ENCODE measurements at regions not wholly inside any gene's neighbourhood (a gene's known extent, or its start where the extent isn't known, plus 50 kb on each side); places are given as distances from the start of the nearest gene placed in this dataset.

GRCh38 chr4:3656416-3657356 lies 109.5 kb upstream of the ADRA2C start:
- no peak overlapping the region for H3K4me3 ChIP-seq (ENCODE audit: low read length)
- H3K36me3 Mint-ChIP-seq (ENCODE audit: low read depth), result no peaks in the 10 kb centered on the region
- no peak overlapping the region for H3K9ac ChIP-seq (ENCODE audit: extremely low read depth, low read length, poor library complexity, severe bottlenecking)
- H3K9me3 Mint-ChIP-seq, result no peaks in the 10 kb centered on the region
- TF ChIP-seq CTCF (conservative IDR thresholded peaks at IDR 0.05), result no peak
- no peak overlapping the region for H3K4me3 Mint-ChIP-seq
- WGBS, 2 experiments (ENCODE audit: insufficient coverage in 1 of 2, insufficient read length in 1 of 2), result 77 to 85% methylated on average over 14 to 24 of the region's 24 CpGs
- DNase-seq, result no peak
- no peak overlapping the region for H3K27ac ChIP-seq (ENCODE audit: low read depth, low read length)
- H3K27ac Mint-ChIP-seq, result no peak overlapping the region
- H3K4me1 Mint-ChIP-seq, result no peaks in the 10 kb centered on the region
- H3K27me3 ChIP-seq (ENCODE audit: control insufficient read depth, insufficient read depth, low read length, poor library complexity, severe bottlenecking), result no peaks in the 10 kb centered on the region
- peaks cover 4% of the 10 kb centered on the region for H3K4me1 ChIP-seq (ENCODE audit: control insufficient read depth, insufficient read depth, low read length)
- no peaks in the 10 kb centered on the region for H3K9me3 ChIP-seq (ENCODE audit: control insufficient read depth, low read length)
- H3K27me3 Mint-ChIP-seq (ENCODE audit: insufficient read depth), result no peaks in the 10 kb centered on the region
- no peaks in the 10 kb centered on the region for H3K36me3 ChIP-seq (ENCODE audit: control insufficient read depth, insufficient read depth, low read length)

GRCh38 chr4:3655963-3656362 lies 110.2 kb upstream of the ADRA2C start:
- H3K4me1 ChIP-seq (ENCODE audit: control insufficient read depth, insufficient read depth, low read length), result peaks cover 4% of the 10 kb centered on the region
- Mint-ChIP-seq H3K4me1 (no peaks in the 10 kb centered on the region), H3K36me3 (ENCODE audit: low read depth) (no peaks in the 10 kb centered on the region), H3K27ac (no peak overlapping the region), H3K27me3 (ENCODE audit: insufficient read depth) (no peaks in the 10 kb centered on the region), H3K9me3 (no peaks in the 10 kb centered on the region), H3K4me3 (no peak overlapping the region)
- TF ChIP-seq CTCF (conservative IDR thresholded peaks at IDR 0.05), result no peak
- H3K4me3 ChIP-seq (ENCODE audit: low read length), result no peak overlapping the region
- no peaks in the 10 kb centered on the region for H3K36me3 ChIP-seq (ENCODE audit: control insufficient read depth, insufficient read depth, low read length)
- DNase-seq, result peak; percentile 77
- H3K27me3 ChIP-seq (ENCODE audit: control insufficient read depth, insufficient read depth, low read length, poor library complexity, severe bottlenecking), result no peaks in the 10 kb centered on the region
- no peak overlapping the region for H3K27ac ChIP-seq (ENCODE audit: low read depth, low read length)
- no peaks in the 10 kb centered on the region for H3K9me3 ChIP-seq (ENCODE audit: control insufficient read depth, low read length)
- no peak overlapping the region for H3K9ac ChIP-seq (ENCODE audit: extremely low read depth, low read length, poor library complexity, severe bottlenecking)
- 79 to 82% methylated on average over 7 to 8 of the region's 8 CpGs for WGBS, 2 experiments (ENCODE audit: insufficient coverage in 1 of 2, insufficient read length in 1 of 2)

- no peaks in the 10 kb centered on the region for H3K27me3 ChIP-seq (ENCODE audit: control insufficient read depth, insufficient read depth, low read length, poor library complexity, severe bottlenecking)
- Mint-ChIP-seq H3K4me3 (no peak overlapping the region), H3K27me3 (ENCODE audit: insufficient read depth) (peaks cover under 1% of the 10 kb centered on the region), H3K27ac (no peak overlapping the region), H3K36me3 (ENCODE audit: low read depth) (no peaks in the 10 kb centered on the region), H3K9me3 (no peaks in the 10 kb centered on the region), H3K4me1 (no peaks in the 10 kb centered on the region)
- H3K9me3 ChIP-seq (ENCODE audit: control insufficient read depth, low read length), result no peaks in the 10 kb centered on the region
- no peak for DNase-seq
- no peak overlapping the region for H3K27ac ChIP-seq (ENCODE audit: low read depth, low read length)
- H3K4me1 ChIP-seq (ENCODE audit: control insufficient read depth, insufficient read depth, low read length), result peaks cover 4% of the 10 kb centered on the region
- no peaks in the 10 kb centered on the region for H3K36me3 ChIP-seq (ENCODE audit: control insufficient read depth, insufficient read depth, low read length)
- TF ChIP-seq CTCF (conservative IDR thresholded peaks at IDR 0.05), result no peak
- H3K9ac ChIP-seq (ENCODE audit: extremely low read depth, low read length, poor library complexity, severe bottlenecking), result no peak overlapping the region
- WGBS, 2 experiments (ENCODE audit: insufficient coverage in 1 of 2, insufficient read length in 1 of 2), result 83 to 86% methylated on average over 6 to 8 of the region's 9 CpGs
- no peak overlapping the region for H3K4me3 ChIP-seq (ENCODE audit: low read length)
Observed at GRCh38 chr4:3655485-3655884, 110.7 kb upstream of the ADRA2C start.

All from endodermal cell (in vitro differentiated cells).